Mucosa of rectum (tissue), 2 donors: ENCODE measurements at regions not wholly inside any gene's neighbourhood (a gene's known extent, or its start where the extent isn't known, plus 50 kb on each side); places are given as distances from the start of the nearest gene placed in this dataset.
"Not testable (repeated sequence)": the region's sequence is repeated elsewhere in the genome, so short reads cannot be mapped to it uniquely, and the experiment has no call there.

Source experiments
- H3K27ac ChIP-seq, 2 donors: one replicate each; pipeline ENCODE4 v1.7.0; 2013; ENCODE audit warnings: inconsistent platforms in 2 of 2, low read depth in 2 of 2, low read length in 2 of 2
- H3K27me3 ChIP-seq, 2 donors: one replicate each; pipeline ENCODE4 v1.7.0; 2013; ENCODE audit warnings: low read length in 2 of 2; ENCODE audit not compliant: control insufficient read depth in 2 of 2, insufficient read depth in 2 of 2
- H3K36me3 ChIP-seq, 2 donors: one replicate each; pipeline ENCODE4 v1.7.0; 2013; ENCODE audit warnings: low read length in 2 of 2; ENCODE audit not compliant: control insufficient read depth in 2 of 2, insufficient read depth in 2 of 2
- H3K4me1 ChIP-seq, 2 donors: one replicate each; pipeline ENCODE4 v1.7.0; 2013; ENCODE audit warnings: low read length in 2 of 2, mild to moderate bottlenecking in 1 of 2; ENCODE audit not compliant: control insufficient read depth in 2 of 2, insufficient read depth in 2 of 2
- H3K4me3 ChIP-seq, 2 donors: one replicate each; pipeline ENCODE4 v1.7.0; 2013; ENCODE audit warnings: low read length in 2 of 2
- H3K9ac ChIP-seq, 2 donors: one replicate each; pipeline ENCODE4 v1.7.0; 2013; ENCODE audit warnings: low read length in 2 of 2, low read depth in 1 of 2, mild to moderate bottlenecking in 1 of 2
- H3K9me3 ChIP-seq, 2 donors: one replicate each; pipeline ENCODE4 v1.7.0; 2013; ENCODE audit warnings: low read length in 2 of 2; ENCODE audit not compliant: control insufficient read depth in 2 of 2
- donor health status: healthy.
- donor health status: Normal muscosa, but diverticular disease.

- Histone ChIP-seq H3K27me3 (no peaks in the 10 kb centered on the region), H3K9ac (no peak overlapping the region), H3K27ac (no peak overlapping the region), H3K36me3 (no peaks in the 10 kb centered on the region), H3K4me1 (no peaks in the 10 kb centered on the region), H3K9me3 (peaks cover 0 to 4% of the 10 kb centered on the region in 2 donors), H3K4me3 (no peak overlapping the region)
Measured at GRCh38 chr18:78503129-78503528, 476.5 kb upstream of the SALL3 start.

- Histone ChIP-seq H3K36me3 (no peaks in the 10 kb centered on the region), H3K9me3 (peaks cover 0 to 4% of the 10 kb centered on the region in 2 donors), H3K4me3 (no peak overlapping the region), H3K27me3 (no peaks in the 10 kb centered on the region), H3K4me1 (no peaks in the 10 kb centered on the region), H3K9ac (no peak overlapping the region), H3K27ac (no peak overlapping the region)
Measured at GRCh38 chr18:78505851-78506461, 473.7 kb upstream of the SALL3 start.

DNA sequence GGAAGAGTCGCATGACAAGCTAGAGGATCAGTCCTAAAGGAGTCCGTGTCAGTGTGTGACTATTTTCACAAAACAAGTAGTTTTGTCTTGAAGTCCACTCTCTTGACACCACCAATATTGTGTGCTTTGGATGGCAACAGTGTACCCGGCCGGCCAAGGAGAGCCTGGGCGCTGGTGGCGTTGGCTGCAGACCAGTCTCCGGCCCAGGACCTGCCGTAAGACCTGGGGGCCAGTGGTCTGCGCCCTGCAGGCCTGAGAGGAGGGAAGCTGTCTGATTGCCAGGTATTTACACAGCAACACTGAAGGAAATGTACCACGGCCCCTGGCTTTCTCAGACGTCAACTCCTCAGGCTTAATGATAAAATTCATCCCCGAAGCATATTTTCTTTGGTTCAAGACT, 472.4 kb upstream of the SALL3 start:
- H3K9ac ChIP-seq: no peak overlapping the region
- no peak overlapping the region for H3K27ac ChIP-seq
- no peaks in the 10 kb centered on the region for H3K36me3 ChIP-seq

DNA sequence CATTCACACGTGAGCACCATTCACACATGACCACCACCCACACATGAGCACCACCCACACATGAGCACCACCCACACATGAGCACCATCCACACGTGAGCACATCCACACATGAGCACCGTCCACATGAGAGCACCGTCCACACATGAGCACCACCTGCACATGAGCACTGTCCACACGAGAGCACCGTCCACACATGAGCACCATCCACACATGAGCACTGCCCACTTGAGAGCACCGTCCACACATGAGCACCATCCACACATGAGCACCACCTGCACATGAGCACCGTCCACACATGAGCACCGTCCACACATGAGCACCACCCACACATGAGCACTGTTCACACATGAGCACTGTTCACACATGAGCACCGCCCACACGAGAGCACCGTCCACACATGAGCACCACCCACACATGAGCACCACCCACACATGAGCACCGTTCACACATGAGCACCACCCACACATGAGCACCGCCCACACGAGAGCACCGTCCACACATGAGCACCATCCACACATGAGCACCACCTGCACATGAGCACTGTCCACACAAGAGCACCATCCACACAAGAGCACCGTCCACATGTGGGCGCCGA, 471.3 kb upstream of the SALL3 start:
- not testable (repeated sequence) for H3K9me3 ChIP-seq, H3K4me1 ChIP-seq, H3K9ac ChIP-seq, H3K27ac ChIP-seq, H3K4me3 ChIP-seq, H3K36me3 ChIP-seq, H3K27me3 ChIP-seq

More for the DNA sequence above, 472.4 kb upstream of the SALL3 start:
- no peaks in the 10 kb centered on the region for H3K27me3 ChIP-seq
- H3K4me3 ChIP-seq: no peak overlapping the region
- H3K4me1 ChIP-seq: no peaks in the 10 kb centered on the region
- H3K9me3 ChIP-seq: no peaks in the 10 kb centered on the region

DNA sequence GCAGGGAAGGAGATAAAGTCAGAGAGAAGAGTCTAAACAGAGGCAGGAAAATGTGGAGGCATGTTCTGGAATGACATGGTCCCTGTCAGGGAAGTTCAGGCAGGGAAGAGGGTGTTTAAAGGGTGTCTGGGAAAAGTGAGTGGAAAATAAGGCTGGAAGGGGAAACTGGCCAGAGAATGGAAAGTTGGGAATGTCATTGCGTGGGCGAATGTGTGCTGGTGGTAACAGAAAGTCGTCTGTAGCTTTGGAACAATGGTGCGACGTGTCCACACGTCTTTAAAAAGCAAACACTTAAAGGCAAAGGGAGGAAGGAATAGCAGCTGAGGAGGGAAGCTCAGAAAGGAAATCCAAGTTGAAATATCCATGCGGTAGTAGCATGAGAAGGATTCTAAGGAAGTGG, 469.5 kb upstream of the SALL3 start:
- no peak overlapping the region for H3K9ac ChIP-seq
- no peak overlapping the region for H3K4me3 ChIP-seq
- no peaks in the 10 kb centered on the region for H3K27me3 ChIP-seq
- no peaks in the 10 kb centered on the region for H3K4me1 ChIP-seq
- no peaks in the 10 kb centered on the region for H3K9me3 ChIP-seq
- no peaks in the 10 kb centered on the region for H3K36me3 ChIP-seq
- no peak overlapping the region for H3K27ac ChIP-seq

- Histone ChIP-seq H3K36me3 (no peaks in the 10 kb centered on the region), H3K9me3 (no peaks in the 10 kb centered on the region), H3K27me3 (no peaks in the 10 kb centered on the region), H3K27ac (no peak overlapping the region), H3K9ac (no peak overlapping the region), H3K4me3 (no peak overlapping the region), H3K4me1 (no peaks in the 10 kb centered on the region)
Measured at GRCh38 chr18:78510636-78511035, 469.0 kb upstream of the SALL3 start.

DNA sequence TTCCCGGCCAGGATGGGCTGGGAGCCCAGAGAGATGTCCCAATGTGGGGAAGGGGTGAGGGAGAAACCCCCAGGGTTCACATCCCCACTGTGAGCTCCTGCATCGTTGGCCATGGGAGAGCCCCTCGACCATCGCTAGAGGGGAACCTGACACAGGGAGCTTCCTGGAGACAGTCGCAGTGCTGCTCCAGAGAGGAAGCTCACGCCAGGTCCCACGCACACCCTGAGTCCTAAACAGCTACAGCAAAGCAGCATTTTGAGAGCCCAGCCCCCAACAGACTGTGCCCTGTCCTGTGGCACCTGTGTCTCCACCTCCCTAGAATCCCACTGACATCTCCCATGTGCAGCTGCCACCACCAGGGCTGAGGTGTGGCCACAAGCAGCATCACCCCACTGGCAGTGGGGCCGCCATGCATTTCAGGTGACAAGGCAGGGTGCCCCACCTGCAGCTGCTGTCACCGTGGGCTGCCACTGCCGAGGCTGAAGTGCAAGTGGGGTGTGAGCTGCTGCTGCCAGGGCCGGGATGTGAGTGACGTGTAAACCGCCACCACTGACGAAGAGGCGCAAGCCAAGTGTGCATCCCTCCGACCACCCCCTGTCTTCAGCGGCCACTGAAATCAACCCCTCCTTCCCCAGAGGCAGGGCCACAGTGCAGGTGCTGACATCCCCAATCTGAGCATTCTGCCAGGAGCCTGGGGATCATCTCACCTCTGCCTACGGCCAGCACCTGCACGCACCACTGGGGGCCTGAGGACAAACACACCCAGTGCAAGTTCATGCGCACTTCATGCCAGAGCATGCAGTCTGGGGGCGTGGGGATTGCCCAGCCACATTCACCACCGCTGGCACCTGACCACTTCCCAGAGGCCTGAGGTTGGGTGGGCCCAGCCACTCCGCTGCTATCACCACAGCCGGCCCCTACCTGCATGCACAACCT, 467.7 kb upstream of the SALL3 start:
- no peaks in the 10 kb centered on the region for H3K36me3 ChIP-seq
- no peak overlapping the region for H3K4me3 ChIP-seq
- H3K9ac ChIP-seq: no peak overlapping the region
- H3K27ac ChIP-seq: no peak overlapping the region
- H3K9me3 ChIP-seq: no peaks in the 10 kb centered on the region
- H3K27me3 ChIP-seq: no peaks in the 10 kb centered on the region
- H3K4me1 ChIP-seq: no peaks in the 10 kb centered on the region

- Histone ChIP-seq H3K36me3 (no peaks in the 10 kb centered on the region), H3K4me3 (no peak overlapping the region), H3K27me3 (no peaks in the 10 kb centered on the region), H3K9me3 (no peaks in the 10 kb centered on the region), H3K27ac (no peak overlapping the region), H3K4me1 (no peaks in the 10 kb centered on the region), H3K9ac (no peak overlapping the region)
Measured at GRCh38 chr18:78514910-78515670, 464.5 kb upstream of the SALL3 start.

GRCh38 chr18:78517328-78517727, 462.3 kb upstream of the SALL3 start:
- no peak overlapping the region for H3K9ac ChIP-seq
- H3K4me1 ChIP-seq: no peaks in the 10 kb centered on the region
- H3K36me3 ChIP-seq: no peaks in the 10 kb centered on the region
- no peaks in the 10 kb centered on the region for H3K9me3 ChIP-seq
- H3K27me3 ChIP-seq: no peaks in the 10 kb centered on the region
- H3K4me3 ChIP-seq: no peak overlapping the region
- H3K27ac ChIP-seq: no peak overlapping the region

DNA sequence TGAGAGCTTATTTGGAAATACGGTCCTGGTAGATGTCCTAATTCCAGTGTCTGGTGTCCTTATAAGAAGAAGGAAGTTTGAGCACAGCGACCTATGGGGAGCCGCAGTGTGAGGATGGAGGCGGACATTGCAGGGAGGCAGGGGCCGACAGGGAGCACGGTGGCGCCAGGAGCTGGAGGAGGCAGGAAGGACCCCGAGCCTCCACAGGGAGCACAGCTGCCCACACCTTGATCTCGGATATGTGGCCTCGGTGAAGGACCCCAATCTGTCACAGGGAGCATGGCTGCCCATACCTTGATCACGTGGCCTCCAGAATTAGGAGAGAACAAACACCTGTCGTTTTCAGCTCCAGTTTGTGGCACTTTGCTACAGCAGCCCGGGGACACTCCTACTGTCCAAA, 461.6 kb upstream of the SALL3 start:
- Histone ChIP-seq H3K27ac (no peak overlapping the region), H3K4me3 (no peak overlapping the region), H3K9me3 (no peaks in the 10 kb centered on the region), H3K9ac (no peak overlapping the region), H3K36me3 (no peaks in the 10 kb centered on the region), H3K27me3 (no peaks in the 10 kb centered on the region), H3K4me1 (no peaks in the 10 kb centered on the region)
